PC-3 (cell line): ENCODE measurements at regions not wholly inside any gene's neighbourhood (a gene's known extent, or its start where the extent isn't known, plus 50 kb on each side); places are given as distances from the start of the nearest gene placed in this dataset.

ENCODE experiments used
- CTCF ChIP-seq: fragments of 300-600 bp; sonication (generic); conservative IDR thresholded peaks from 2 replicates; pipeline ENCODE4 v1.5.1; 2017; ENCODE audit warnings: antibody characterized with exemption, low read depth, mild to moderate bottlenecking, low read length
- EZH2phosphoT487 ChIP-seq: fragments of 300-600 bp; sonication (generic); IDR thresholded peaks from 2 replicates; pipeline ENCODE4 v1.6.1; 2018; ENCODE audit warnings: mild to moderate bottlenecking, antibody characterized with exemption, low read length, borderline replicate concordance

DNA sequence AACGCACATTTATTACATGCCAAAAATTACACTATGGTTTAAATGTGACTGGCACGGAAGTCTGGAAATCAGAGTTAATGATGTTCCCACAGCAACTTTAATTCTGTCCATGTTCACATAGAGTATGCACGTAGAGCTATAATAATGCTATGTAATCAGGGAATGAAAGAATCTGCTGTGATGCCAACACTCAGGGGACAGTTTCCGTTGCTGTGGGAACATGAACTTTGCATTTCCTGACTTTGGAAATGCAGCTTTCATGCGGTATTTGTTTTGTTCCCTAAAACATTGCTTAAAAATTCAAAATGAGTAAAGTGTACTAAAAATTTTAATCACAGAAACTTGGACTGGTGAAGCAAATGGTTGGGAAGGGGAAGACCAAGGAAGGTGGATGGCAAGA, 65.7 kb downstream of the MAGEA1 start:
- TF ChIP-seq CTCF = no peak
- TF ChIP-seq EZH2phosphoT487 = no peak
